Stimulated activated CD4-positive, alpha-beta T cell treated with anti-CD3 and anti-CD28 coated beads, TNF-alpha, amount 100 ng/mL, for 24 hours (primary cell): ENCODE measurements at regions not wholly inside any gene's neighbourhood (a gene's known extent, or its start where the extent isn't known, plus 50 kb on each side); places are given as distances from the start of the nearest gene placed in this dataset.
"Not testable (repeated sequence)": the region's sequence is repeated elsewhere in the genome, so short reads cannot be mapped to it uniquely, and the experiment has no call there.

Experiments used
- DNase-seq, 3 experiments: peaks; one replicate each; pipeline ENCODE4 v3.0.0-alpha.2; 2020; ENCODE audit warnings: low read depth in 3 of 3

DNA sequence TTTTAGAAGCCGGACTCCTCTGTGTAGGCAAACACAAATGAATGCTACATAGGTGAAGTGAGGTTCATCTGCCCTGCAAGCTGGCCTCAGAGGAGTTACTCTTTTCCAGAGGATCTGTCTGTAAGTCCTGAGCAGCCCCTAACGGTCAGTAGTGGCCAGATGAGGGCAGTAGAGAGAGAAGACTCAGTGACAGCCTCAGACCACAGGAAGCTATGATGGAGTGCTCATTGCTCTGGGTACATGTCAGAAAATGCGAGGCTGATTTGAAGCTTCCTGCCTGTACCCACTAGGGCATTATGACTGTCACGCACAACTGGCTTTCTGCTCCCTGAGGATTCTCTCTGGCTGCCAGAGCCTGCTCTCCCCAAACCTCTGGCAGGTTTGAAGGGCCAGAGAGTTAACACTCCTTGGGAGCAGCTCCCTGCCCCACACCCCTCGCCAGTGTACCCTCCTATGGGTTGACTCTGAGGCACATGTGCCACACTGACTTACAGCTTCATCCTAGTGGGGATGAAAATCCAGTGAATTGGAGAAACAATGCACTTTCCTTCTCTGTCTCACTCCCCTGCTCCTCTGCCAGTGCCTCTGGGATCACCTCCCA is 141.5 kb downstream of the GABRG2 start:
- DNase-seq = peak in 1 of 3 experiments; percentile 2

DNA sequence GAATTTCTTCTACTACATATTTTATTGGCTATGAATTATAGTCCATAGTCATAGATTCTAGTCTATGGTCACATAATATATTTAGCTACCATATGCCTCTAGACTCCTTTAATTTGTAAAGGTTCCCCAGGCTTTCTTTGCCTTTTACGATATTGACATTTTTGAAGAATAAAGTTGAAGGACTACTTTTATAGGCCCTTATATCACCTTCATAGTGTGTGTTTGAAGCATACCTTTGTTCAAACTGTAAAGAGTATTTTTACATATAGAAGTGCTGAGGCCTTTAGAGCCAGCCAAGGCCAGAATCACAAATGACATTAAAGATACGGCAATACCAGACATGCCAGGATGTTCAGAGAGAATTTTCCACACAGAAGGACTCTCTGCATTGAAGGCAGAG is 147.0 kb downstream of the GABRG2 start:
- DNase-seq = no peak

DNA sequence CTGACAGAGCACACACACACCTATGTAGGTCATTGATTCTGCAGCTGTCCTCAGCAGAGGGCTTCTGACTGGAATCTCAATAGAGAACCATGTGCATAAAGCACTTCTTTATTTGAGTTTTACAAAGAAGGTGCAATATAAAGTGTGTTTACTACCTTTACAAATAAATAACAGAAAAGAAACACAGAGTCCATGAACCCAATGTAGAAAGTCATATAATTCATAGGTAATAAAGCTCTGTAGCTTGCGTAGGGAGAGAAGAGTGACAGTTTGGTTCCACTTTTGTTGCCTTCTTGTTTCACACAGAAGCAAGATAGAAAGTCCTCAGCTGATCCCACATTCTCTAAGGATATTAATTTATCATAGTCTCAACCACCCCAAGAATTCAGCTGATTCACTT is 149.5 kb downstream of the GABRG2 start:
- DNase-seq = no peak

DNA sequence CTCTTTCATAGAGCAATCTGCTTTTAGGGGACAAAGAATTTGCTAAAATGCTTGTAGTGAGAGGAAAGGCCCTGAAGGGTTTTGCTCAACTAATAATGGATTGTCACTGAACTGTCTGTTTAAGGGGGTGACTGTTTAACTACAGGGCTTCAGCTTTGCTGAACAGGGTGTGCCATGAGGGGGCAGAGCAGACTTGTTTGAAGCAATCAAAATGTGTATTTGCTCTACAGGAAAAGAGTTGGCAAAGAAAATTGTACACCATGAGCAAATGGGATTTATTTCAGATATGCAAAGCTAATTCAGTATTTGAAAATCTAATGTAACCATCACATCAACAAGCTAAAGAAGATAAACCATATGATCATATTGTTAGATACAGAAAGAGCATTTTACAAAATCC is 154.3 kb downstream of the GABRG2 start:
- no peak for DNase-seq

DNA sequence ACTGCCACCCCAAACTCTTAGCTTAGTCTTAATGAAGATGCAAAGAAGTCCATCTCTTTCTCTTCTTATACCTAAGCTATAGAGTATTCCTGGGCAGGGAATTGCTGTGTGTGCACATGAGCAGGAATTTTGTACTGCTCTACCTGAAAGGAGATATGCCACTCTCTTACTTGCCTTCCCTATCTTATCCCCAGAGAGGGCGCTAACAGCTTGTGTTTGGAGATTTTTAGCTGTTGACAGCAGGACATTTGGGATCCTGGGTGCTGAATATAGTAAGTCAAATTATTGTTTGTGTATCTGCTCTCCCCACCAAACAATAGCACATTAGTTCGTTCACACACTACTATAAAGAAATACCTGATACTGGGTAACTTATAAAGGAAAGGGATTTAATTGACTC is 159.5 kb downstream of the GABRG2 start:
- no peak for DNase-seq

DNA sequence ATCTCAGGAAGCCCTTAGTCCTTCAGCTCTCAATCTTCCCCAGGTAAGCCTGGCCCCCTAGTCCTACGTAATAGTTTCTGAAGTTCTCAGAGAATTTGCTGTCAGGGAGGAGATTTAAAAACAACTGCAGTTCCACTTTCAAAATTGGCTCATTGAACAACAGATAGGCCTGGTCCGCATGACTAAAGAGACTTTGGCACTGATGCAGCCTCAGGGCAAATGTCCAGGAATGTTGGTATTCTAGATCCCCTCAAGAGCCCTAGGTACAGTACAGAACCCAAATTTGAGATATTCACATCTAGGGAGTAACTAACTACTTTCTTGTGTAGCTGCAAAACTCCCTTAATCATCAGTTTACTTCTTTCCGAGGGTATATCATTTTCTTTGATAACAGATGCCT is 162.8 kb downstream of the GABRG2 start:
- no peak for DNase-seq

DNA sequence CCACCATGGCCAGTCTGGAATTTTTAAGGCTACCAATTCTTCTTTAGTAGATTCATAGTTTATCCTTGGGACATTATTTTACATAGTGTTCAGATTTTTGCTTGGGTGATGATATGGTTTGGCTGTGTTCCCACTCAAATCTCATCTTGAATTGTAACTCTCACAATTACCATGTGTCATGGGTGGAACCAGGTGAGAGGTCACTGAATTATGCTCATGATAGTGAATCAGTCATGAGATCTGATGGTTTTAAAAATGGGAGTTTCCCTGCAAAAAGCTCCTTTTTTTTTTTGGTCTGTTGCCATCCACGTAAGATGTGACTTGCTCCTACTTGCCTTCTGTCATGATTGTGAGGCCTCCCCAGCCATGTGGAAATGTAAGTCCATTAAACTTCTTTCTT is 163.9 kb downstream of the GABRG2 start:
- no peak for DNase-seq

DNA sequence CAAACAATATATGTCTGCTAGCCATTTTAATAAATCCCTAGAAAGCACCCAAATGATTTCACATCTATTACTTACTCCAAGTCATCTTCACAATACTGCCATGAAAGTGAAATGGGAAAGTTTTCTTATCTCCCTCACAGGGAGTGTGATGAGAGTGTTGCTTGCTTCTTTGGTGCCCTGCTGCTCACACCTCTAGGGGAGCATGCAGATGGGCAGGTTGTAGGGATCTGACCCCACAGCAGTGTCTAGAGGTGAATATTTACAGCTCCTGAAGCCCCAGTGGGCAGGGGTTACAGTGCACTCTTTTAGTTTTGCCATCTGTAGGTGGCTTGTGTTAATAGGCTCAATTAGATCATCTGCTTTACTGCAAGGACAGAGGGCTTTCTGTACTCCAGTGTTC is 173.2 kb downstream of the GABRG2 start:
- DNase-seq = no peak

DNA sequence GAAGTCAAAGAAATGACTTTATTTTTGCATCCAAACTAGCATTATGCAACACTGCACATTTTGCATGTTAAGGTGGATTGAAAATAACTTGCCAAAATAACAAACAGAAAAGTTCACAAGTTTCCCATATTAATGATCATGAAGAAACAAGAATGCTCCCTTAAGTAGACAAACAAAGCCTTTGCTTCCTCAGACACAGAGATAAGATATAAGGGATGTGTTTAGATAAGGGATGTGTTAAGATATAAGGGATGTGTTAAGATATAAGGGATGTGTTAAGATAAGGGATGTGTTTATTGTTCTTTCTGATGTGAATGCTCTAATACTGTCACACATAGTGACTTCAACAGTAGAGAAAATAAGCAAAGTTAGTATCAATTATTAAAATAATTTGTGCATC is 174.8 kb downstream of the GABRG2 start:
- no peak for DNase-seq

DNA sequence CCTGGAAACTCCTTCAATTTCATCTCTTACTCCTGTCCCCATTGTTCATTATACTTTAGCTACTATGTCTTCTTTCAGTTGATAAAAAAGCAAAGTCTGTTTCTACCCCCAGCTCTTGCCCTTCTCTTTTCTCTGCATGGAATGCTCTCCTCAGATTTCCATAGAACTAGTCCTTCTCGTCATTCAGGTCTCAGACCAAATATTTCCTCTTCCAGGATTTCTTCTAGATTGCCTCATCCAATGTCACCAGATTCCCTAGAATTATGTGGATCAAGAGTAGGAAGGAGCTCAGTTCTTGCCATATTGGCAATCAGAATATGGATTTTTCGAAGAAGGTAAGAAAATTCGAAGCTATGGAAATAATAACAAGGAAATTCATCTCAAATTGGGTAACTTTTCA is 176.1 kb downstream of the GABRG2 start:
- DNase-seq = no peak

DNA sequence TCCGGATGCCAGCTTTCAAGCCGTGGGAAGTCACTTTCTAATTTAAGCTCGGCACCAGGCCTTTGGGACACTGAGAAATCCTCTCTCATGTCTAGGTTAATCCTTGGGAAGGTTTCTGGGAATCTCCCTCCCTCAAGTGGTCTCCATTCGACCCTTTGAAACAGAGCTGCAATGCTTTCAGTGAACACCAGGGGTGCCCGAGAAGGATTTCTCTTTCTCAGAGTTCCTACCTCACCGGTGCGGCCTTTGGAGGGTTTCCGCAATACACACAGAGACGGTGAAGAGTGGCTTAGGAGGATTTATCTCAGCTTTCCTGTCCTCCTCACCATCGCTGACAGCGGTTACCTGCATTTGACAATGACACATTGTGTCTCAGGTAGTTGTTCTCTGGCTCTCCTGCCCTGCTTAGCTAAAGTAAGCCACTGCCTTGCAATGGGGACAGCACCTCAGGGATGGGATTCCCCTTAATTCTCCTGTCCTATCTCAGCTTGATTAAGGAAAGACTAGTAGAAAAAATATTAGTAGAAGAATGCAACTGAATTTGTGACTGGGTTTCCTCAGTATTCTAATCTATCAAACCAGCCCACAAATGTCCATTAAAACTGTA is 180.6 kb downstream of the GABRG2 start:
- DNase-seq = no peak

DNA sequence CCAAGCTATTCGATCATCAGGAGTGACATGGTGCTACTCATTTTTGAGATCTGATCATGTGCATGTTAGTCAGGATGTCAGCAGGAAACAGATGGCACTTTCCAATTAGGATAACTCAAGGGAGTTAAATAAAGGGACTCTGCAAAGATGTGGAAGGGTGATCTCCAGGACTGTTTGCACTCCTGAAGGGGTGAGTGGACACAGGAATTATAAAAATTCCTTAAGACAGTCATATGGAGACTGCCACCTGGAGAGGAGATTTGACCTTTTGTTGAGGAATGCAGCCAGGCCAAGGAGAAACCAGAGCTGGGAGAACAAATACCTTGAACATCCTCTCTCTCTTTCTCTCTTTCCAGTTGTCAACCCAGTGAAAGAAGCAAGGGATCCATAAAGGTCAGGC is 189.1 kb downstream of the GABRG2 start:
- no peak for DNase-seq

DNA sequence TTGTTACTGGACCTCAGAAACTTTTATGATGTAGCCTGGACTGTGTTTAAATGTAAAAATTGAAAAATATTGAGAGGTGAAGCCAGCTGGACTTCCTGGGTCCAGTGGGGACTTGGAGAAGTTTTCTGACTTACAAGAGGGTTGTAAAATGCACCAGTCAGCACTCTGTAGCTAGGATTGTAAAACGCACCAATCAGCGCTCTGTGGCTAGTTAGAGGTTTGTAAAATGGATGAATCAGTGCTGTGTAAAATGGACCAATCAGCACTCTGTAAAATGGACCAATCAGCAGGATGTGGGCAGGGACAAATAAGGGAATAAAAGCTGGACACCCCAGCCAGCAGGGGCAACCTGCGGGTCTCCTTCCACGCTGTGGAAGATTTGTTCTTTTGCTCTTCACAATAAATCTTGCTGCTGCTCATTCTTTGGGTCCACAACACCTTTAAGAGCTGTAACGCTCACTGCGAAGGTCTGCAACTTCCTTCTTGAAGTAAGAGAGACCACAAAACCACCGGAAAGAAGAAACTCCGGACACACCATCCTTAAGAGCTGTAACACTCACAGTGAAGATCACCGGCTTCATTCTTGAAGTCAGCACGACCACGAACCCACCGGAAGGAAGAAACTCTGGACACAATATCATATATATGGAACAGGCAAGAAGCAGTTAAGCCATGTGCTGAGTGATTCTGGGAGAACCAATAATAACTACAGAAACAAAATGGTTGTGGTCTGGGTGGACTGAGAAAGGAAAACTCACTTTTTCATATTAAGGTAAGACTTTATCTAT is 201.3 kb downstream of the GABRG2 start:
- no peak for DNase-seq

DNA sequence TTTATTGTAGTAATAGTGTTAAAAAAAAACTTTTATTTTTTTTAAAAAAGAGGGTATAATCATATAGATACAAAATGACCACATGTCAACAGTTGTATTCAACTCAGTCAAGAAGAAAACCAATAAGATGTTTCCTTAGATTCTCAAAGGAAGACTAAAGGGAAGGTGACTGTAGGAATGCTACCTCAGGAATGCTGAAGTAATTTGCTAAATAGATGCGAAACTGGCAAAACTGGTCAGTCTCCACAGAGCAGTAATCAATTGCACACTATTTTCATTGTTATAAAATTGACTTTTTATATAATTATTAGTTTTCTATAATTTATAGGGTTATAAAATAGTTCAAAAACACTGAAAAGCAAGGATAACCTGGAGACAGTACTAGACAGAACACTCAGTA is 204.8 kb downstream of the GABRG2 start:
- no peak for DNase-seq

DNA sequence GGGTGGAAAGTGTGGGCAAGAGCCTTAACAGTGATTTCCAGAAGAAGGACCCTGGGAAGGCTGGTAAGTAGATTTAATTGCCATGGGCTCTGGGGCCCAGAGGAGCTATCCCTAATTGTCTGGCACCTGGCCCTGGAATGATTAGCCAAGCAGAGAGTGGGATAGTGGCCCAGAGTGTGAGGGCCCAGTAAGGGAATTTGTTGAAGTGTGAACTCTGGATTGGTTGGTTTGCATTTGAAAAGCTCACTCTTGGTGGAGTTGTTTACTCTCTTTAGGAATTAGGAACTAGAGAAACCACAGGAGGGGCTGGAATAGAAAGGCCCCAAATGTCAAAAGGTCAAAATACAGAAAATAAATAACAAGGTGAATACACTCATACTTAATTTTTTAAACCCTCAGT is 207.1 kb downstream of the GABRG2 start:
- DNase-seq = no peak

DNA sequence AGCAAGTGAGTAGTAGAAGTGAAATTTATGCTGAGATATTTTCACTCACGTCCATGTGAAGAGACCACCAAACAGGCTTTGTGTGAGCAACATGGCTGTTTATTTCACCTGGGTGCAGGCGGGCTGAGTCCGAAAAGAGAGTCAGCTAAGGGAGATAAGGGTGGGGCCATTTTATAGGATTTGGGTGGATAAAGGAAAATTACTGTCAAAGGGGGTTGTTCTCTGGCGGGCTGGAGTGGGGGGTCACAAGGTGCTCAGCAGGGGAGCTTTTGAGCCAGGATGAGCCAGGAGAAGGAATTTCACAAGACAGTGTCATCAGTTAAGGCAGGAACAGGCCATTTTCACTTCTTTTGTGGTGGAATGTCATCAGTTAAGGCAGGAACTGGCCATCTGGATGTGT is 207.8 kb downstream of the GABRG2 start:
- not testable (repeated sequence) for DNase-seq

DNA sequence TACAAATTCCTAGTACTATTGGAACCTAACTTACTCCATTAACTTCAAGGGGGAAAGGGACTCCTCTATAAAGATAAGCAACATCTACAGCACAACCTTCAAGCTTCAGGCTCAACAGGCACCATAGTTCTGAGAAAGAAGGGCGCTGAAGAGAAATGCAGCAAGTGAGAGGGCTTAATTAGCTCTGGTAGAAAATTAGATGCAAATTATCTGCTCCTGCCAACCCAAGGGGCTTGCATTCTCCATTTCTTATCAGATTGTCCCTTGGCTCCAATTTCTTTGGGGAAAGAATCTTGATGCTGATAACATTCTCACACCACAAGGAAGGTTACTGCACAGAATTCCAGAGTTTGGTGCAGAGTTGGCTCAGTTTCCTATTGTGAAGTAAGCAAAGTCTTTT is 214.6 kb downstream of the GABRG2 start:
- DNase-seq = no peak

DNA sequence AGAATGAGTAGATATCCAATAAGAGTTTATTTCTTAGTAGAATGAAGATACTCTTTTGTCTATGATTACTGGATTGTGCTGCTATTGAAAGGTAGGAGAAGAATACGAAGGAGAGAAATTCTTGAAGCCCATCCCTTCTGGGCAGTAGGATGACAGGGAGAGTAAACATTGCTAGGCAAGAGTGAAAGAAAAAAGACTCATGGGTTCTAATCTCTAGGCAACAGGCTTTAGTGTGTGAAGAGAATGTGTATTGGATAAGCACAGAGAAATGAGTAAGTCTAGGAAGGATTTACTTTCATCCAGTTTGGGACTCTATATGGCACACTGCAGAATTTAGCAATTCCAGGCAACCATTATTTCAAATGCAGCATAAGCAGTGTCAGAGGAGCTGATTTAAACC is 216.0 kb downstream of the GABRG2 start:
- DNase-seq = no peak

DNA sequence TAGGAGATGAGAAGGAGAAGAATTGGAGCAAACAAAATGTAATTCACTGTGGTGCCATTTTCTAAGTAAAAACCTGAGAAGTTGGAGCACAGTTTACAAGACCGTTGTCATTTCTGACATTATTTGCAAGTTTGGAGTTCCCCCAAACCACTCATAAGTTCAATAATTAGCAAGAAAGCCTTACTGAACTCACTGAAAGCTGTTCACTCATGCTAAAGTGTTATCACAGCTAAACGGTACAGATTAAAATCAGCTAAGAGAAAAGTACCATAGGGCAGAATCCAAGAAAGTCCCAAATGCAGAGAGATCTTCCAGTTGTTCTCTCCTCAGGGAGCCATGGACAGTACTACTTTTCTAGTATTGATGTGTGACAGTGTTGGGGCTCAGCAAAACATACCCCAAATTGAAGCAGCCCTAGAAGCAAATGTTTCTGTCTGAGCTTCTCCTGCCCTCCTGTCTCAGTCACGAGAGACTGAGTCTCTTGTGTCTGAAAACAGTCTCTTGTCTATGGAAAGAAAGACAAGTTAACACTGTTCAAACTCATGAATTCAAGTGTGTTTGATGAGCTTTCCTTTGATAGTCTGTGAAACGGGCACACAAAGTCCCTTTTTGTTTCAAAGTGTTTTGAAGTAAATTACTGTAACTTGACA is 221.2 kb downstream of the GABRG2 start:
- no peak for DNase-seq

DNA sequence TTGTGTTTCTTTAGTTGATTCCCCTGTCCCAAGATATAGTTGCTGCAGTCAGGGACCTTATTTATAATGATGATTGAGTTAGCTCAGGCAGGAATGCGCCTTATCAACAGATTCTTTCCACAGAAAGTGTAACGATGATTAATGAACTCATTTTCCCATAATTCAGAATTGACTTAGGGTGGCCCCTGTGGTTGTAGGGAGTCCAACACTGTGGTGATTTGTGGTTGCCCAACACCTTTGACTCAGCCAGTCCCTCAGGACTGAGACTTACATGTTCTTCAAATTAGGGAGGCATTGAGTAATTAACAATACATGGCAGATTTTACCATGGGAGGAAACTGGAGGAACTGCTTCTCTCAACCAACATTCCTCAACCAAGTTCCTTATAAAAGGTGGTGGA is 221.9 kb downstream of the GABRG2 start:
- no peak for DNase-seq

DNA sequence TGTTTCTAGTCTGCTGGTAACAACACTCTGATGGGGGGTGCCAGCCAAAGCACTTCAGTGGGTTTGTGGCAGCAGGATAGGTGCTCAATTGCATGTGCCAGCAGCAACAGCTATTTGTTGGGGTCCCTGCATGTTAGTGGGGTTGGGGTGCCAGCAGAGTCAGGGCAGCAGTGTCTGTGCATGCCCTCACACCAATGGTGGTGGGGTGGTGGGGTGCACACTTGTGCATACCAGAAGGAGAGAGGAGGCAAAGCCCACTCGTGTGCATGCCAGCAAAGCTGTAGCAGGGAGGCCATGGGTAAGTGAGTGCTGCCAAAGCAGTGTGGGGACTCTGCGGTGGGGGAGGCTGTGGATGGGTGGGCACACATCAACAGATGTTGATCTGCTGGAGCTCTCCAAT is 232.2 kb downstream of the GABRG2 start:
- DNase-seq = no peak

DNA sequence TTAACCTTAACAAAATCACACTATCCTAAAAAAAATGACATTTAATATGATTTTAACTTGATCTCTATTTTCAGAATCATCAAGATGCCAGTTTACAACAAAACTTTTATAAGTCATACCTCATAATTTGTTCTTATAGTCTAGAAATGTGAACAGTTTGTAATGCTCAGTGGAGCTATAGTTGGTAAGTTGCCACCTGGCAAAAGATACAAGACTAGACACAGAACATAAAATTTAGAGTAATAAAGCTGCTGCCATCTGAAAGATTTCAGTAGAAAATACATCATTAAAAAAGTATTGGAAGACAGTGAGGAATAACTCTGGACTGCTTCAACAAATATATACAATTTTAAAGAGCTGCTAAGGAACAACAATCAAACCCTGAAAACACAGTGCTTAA is 233.8 kb downstream of the GABRG2 start:
- DNase-seq = no peak

DNA sequence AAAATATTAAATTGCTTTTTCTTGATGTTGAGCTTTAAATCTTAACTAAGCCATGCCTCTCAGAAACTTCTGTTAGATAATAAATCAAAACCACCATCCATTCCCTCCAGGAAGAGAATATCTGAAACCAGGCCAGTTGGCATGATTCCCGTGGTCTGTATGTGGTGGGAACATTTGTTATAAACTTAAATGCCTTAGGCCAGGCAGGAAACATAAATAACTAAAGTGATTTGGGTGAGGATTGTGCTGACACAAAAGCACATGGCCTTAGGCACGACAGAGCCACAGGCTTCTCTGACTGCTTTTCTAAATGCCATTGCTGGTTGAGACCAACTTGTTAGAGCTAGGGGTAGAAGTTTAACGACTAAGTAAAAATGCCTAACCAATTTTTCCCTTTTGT is 255.9 kb downstream of the GABRG2 start:
- DNase-seq = no peak
